ENCODE measurements at regions not wholly inside any gene's neighbourhood (a gene's known extent, or its start where the extent isn't known, plus 50 kb on each side); places are given as distances from the start of the nearest gene placed in this dataset.

DNA sequence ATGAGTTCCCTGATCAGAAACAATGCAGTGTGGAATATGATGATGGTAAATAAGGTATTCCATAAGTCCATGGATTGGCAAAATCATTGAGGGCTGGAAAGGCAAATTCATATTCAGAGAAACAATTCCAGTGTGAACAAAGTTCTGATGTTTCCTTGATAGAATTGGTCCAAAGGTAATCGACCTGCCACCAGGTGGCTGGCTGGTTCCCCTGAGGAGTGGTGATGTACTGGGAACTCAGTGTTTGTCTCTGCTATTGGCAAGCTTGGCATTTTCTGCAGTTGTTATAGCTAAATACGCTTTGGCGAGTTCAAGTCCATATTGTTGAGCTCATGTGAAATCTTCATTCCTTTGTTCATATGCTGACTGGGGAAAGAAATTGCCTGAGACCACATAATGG is 165.5 kb upstream of the PTGFR start:
- POLR2A ChIA-PET, result no interaction called here
- Histone ChIP-seq H3K27ac (ENCODE audit: low read depth, low read length) (no peak overlapping the region), H3K9me3 (ENCODE audit: control insufficient read depth in 1 of 2, insufficient read depth in 1 of 2, low read depth in 1 of 2, low read length in 2 of 2) (no peaks in the 10 kb centered on the region), H3K4me1 (ENCODE audit: control insufficient read depth in 1 of 2, insufficient read depth in 2 of 2, low read length in 2 of 2) (no peaks in the 10 kb centered on the region), H3K9me2 (ENCODE audit: insufficient read depth) (no peaks in the 10 kb centered on the region), H4K20me1 (ENCODE audit: insufficient read depth) (no peaks in the 10 kb centered on the region), H3K9ac (ENCODE audit: low read length) (no peak overlapping the region), H3K79me2 (ENCODE audit: insufficient read depth, low read length) (no peaks in the 10 kb centered on the region), H2AFZ (ENCODE audit: low read depth, low read length, poor library complexity, severe bottlenecking) (no peak overlapping the region), H3K4me3 (replicated peaks in 1 of 2; ENCODE audit: low read depth in 1 of 2, low read length in 2 of 2) (no peak overlapping the region), H3K36me3 (ENCODE audit: control insufficient read depth in 1 of 2, insufficient read depth in 2 of 2, low read length in 2 of 2) (no peaks in the 10 kb centered on the region), H3K4me2 (ENCODE audit: low read length) (no peak overlapping the region), H3K27me3 (ENCODE audit: insufficient read depth, low read length) (no peaks in the 10 kb centered on the region)
- intact Hi-C loops (cut with micrococcal nuclease), result no loop called here
- TF ChIP-seq, protein P1, sequence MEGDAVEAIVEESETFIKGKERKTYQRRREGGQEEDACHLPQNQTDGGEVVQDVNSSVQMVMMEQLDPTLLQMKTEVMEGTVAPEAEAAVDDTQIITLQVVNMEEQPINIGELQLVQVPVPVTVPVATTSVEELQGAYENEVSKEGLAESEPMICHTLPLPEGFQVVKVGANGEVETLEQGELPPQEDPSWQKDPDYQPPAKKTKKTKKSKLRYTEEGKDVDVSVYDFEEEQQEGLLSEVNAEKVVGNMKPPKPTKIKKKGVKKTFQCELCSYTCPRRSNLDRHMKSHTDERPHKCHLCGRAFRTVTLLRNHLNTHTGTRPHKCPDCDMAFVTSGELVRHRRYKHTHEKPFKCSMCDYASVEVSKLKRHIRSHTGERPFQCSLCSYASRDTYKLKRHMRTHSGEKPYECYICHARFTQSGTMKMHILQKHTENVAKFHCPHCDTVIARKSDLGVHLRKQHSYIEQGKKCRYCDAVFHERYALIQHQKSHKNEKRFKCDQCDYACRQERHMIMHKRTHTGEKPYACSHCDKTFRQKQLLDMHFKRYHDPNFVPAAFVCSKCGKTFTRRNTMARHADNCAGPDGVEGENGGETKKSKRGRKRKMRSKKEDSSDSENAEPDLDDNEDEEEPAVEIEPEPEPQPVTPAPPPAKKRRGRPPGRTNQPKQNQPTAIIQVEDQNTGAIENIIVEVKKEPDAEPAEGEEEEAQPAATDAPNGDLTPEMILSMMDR (IDR thresholded peaks at IDR 0.05 in 2 of 3, conservative IDR thresholded peaks at IDR 0.05 in 1 of 3; ENCODE audit: borderline replicate concordance in 1 of 3, insufficient read depth in 1 of 3, low read depth in 2 of 3, low read length in 2 of 3), result peak in 1 of 3 experiments; percentile 11; a peak in 1 of 6 replicates
- TF ChIP-seq EGR1 (IDR thresholded peaks at IDR 0.05; ENCODE audit: low read depth) (no peak), CEBPB (IDR thresholded peaks at IDR 0.05; ENCODE audit: low read depth) (no peak)
- TF ChIP-seq, protein P2, sequence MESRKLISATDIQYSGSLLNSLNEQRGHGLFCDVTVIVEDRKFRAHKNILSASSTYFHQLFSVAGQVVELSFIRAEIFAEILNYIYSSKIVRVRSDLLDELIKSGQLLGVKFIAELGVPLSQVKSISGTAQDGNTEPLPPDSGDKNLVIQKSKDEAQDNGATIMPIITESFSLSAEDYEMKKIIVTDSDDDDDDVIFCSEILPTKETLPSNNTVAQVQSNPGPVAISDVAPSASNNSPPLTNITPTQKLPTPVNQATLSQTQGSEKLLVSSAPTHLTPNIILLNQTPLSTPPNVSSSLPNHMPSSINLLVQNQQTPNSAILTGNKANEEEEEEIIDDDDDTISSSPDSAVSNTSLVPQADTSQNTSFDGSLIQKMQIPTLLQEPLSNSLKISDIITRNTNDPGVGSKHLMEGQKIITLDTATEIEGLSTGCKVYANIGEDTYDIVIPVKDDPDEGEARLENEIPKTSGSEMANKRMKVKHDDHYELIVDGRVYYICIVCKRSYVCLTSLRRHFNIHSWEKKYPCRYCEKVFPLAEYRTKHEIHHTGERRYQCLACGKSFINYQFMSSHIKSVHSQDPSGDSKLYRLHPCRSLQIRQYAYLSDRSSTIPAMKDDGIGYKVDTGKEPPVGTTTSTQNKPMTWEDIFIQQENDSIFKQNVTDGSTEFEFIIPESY (IDR thresholded peaks at IDR 0.05; ENCODE audit: extremely low read depth, insufficient replicate concordance, low read length), result no peak
- CTCF ChIA-PET, result interaction anchor here (1.0 to 1.5 kb wide), 2 partner anchors 8 to 276 kb away, joined by 3 to 7 read pairs; no protein-coding TSS in a partner anchor
- DNase-seq (ENCODE audit: low read depth, low spot score) (no peak), ATAC-seq (no peak)
- BruUV-seq (replicated peaks), result no TSS peak
- RAD21 ChIA-PET (ENCODE audit: low non-redundant PET in 1 of 2, low total read pairs in 2 of 2, uncharacterized antibody in 2 of 2, unreplicated experiment in 2 of 2), result no interaction called here

DNA sequence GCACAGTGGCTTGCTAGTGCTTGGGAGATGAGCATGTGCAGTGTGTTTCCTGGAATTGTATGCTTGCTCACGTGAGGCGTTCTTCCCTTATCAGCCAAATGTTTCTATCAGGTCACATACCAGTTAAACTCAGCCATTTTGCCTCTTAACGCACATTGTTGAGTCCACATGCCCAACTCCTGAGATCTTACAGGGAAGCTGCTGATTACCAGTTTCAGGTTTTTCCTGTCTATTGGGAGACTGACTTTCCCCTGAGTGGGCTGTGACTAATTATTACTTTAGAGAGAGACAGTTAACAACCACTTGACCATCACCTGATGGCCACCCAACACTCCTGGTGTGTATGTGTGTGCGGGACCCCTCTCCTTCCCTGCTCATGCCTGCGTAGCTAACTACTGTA is 161.3 kb upstream of the PTGFR start:
- Histone ChIP-seq H4K20me1 (ENCODE audit: insufficient read depth) (no peaks in the 10 kb centered on the region), H3K4me2 (ENCODE audit: low read length) (no peak overlapping the region), H3K36me3 (ENCODE audit: control insufficient read depth in 1 of 2, insufficient read depth in 2 of 2, low read length in 2 of 2) (no peaks in the 10 kb centered on the region), H2AFZ (ENCODE audit: low read depth, low read length, poor library complexity, severe bottlenecking) (no peak overlapping the region), H3K4me1 (ENCODE audit: control insufficient read depth in 1 of 2, insufficient read depth in 2 of 2, low read length in 2 of 2) (peaks cover 0 to 4% of the 10 kb centered on the region in 2 experiments; a peak in 1 of 4 replicates), H3K9me2 (ENCODE audit: insufficient read depth) (no peaks in the 10 kb centered on the region), H3K9me3 (ENCODE audit: control insufficient read depth in 1 of 2, insufficient read depth in 1 of 2, low read depth in 1 of 2, low read length in 2 of 2) (no peaks in the 10 kb centered on the region), H3K27ac (ENCODE audit: low read depth, low read length) (no peak overlapping the region), H3K4me3 (replicated peaks in 1 of 2; ENCODE audit: low read depth in 1 of 2, low read length in 2 of 2) (no peak overlapping the region), H3K79me2 (ENCODE audit: insufficient read depth, low read length) (no peaks in the 10 kb centered on the region), H3K27me3 (ENCODE audit: insufficient read depth, low read length) (no peaks in the 10 kb centered on the region), H3K9ac (ENCODE audit: low read length) (no peak overlapping the region)
- intact Hi-C loops (cut with micrococcal nuclease), result no loop called here
- RAD21 ChIA-PET (ENCODE audit: low non-redundant PET in 1 of 2, low total read pairs in 2 of 2, uncharacterized antibody in 2 of 2, unreplicated experiment in 2 of 2), result no interaction called here
- POLR2A ChIA-PET, result no interaction called here
- ATAC-seq (no peak), DNase-seq (ENCODE audit: low read depth, low spot score) (no peak)
- no TSS peak for BruUV-seq (replicated peaks)
- CTCF ChIA-PET, result no interaction called here
- TF ChIP-seq, protein P3, sequence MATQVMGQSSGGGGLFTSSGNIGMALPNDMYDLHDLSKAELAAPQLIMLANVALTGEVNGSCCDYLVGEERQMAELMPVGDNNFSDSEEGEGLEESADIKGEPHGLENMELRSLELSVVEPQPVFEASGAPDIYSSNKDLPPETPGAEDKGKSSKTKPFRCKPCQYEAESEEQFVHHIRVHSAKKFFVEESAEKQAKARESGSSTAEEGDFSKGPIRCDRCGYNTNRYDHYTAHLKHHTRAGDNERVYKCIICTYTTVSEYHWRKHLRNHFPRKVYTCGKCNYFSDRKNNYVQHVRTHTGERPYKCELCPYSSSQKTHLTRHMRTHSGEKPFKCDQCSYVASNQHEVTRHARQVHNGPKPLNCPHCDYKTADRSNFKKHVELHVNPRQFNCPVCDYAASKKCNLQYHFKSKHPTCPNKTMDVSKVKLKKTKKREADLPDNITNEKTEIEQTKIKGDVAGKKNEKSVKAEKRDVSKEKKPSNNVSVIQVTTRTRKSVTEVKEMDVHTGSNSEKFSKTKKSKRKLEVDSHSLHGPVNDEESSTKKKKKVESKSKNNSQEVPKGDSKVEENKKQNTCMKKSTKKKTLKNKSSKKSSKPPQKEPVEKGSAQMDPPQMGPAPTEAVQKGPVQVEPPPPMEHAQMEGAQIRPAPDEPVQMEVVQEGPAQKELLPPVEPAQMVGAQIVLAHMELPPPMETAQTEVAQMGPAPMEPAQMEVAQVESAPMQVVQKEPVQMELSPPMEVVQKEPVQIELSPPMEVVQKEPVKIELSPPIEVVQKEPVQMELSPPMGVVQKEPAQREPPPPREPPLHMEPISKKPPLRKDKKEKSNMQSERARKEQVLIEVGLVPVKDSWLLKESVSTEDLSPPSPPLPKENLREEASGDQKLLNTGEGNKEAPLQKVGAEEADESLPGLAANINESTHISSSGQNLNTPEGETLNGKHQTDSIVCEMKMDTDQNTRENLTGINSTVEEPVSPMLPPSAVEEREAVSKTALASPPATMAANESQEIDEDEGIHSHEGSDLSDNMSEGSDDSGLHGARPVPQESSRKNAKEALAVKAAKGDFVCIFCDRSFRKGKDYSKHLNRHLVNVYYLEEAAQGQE (IDR thresholded peaks at IDR 0.05; ENCODE audit: low read depth), result no peak
- TF ChIP-seq RAD21 (IDR thresholded peaks at IDR 0.05; ENCODE audit: low read depth), result no peak
- no peak for TF ChIP-seq ZFX (IDR thresholded peaks at IDR 0.05)
- no peak for TF ChIP-seq YY1 (IDR thresholded peaks at IDR 0.05; ENCODE audit: extremely low read depth, insufficient replicate concordance, low read depth, low read length)
- TF ChIP-seq ZNF274 (IDR thresholded peaks at IDR 0.05; ENCODE audit: low read depth, low read length), result no peak
- TF ChIP-seq FOSL1 (IDR thresholded peaks at IDR 0.05; ENCODE audit: low read depth), result no peak
- no peak for TF ChIP-seq ELF1 (IDR thresholded peaks at IDR 0.05; ENCODE audit: borderline replicate concordance, low read depth)

Data from HCT116 (cell line).